ENCODE measurements at regions not wholly inside any gene's neighbourhood (a gene's known extent, or its start where the extent isn't known, plus 50 kb on each side); places are given as distances from the start of the nearest gene placed in this dataset.

- no peak for TF ChIP-seq EZH2 (IDR thresholded peaks at IDR 0.05; ENCODE audit: insufficient read depth, poor library complexity, severe bottlenecking)
- no peak for TF ChIP-seq EZH2phosphoT487 (IDR thresholded peaks at IDR 0.05; ENCODE audit: insufficient read depth, low read depth)
These were observed 91.2 kb upstream of the PALMD start for GRCh38 chr1:99554727-99555126.

Measured in GM23248 (cell line).